Erythroblast (primary cell): ENCODE measurements at regions not wholly inside any gene's neighbourhood (a gene's known extent, or its start where the extent isn't known, plus 50 kb on each side); places are given as distances from the start of the nearest gene placed in this dataset.

Source experiments
- GATA1 ChIP-seq: IDR thresholded peaks from 2 replicates; pipeline ENCODE4 v1.6.1; 2011; ENCODE audit warnings: low read depth, mild to moderate bottlenecking, control low read depth, low read length, moderate library complexity
- POLR2A ChIP-seq: IDR thresholded peaks from 2 replicates; pipeline ENCODE4 v1.6.1; 2011; ENCODE audit warnings: mild to moderate bottlenecking, low read length

- no peak for TF ChIP-seq POLR2A
- TF ChIP-seq GATA1, result no peak
These were observed 688.2 kb downstream of the TBC1D32 start for GRCh38 chr6:120646101-120646500.
